Lower lobe of right lung (tissue), 2 donors: ENCODE measurements at regions not wholly inside any gene's neighbourhood (a gene's known extent, or its start where the extent isn't known, plus 50 kb on each side); places are given as distances from the start of the nearest gene placed in this dataset.
"Not testable (repeated sequence)": the region's sequence is repeated elsewhere in the genome, so short reads cannot be mapped to it uniquely, and the experiment has no call there.

Source experiments
- ATAC-seq, 2 donors: fragments of 200-7000 bp; cut with Tn5 transposase; one replicate each; pipeline ENCODE4 v1.9.1; 2020 to 2022; ENCODE audit warnings: mild to moderate bottlenecking in 2 of 2, moderate library complexity in 2 of 2
- DNase-seq: peaks from one replicate; pipeline ENCODE4 v3.0.0-alpha.2; 2020
- H3K27ac ChIP-seq: fragments of 200-600 bp; one replicate; pipeline ENCODE4 v1.8.0; 2022
- H3K27me3 ChIP-seq: fragments of 200-600 bp; one replicate; pipeline ENCODE4 v1.8.0; 2022; ENCODE audit warnings: low read depth
- H3K36me3 ChIP-seq: fragments of 200-600 bp; one replicate; pipeline ENCODE4 v1.8.0; 2022; ENCODE audit warnings: mild to moderate bottlenecking
- H3K4me1 ChIP-seq: fragments of 200-600 bp; one replicate; pipeline ENCODE4 v1.8.0; 2022
- H3K4me3 ChIP-seq: fragments of 200-600 bp; one replicate; pipeline ENCODE4 v1.8.0; 2022; ENCODE audit warnings: mild to moderate bottlenecking
- H3K9me3 ChIP-seq: fragments of 200-600 bp; one replicate; pipeline ENCODE4 v1.8.0; 2022
- CTCF ChIP-seq: fragments of 200-600 bp; IDR thresholded peaks from one replicate; pipeline ENCODE4 v1.8.0; 2022; ENCODE audit warnings: antibody characterized with exemption, mild to moderate bottlenecking
- intact Hi-C: fragments of 100-400 bp; cut with DNase I; formaldehyde crosslinking; loops from one replicate; pipeline ENCODE4 v1.11.0; 2022
- donor health status: DM: no; HTN: yes; CAD: no; lungs with severe emphysema.

- TF ChIP-seq CTCF: no peak
- no peak for ATAC-seq
- intact Hi-C loops: no loop called here
Observed at GRCh38 chr2:67585400-67585799, 188.3 kb downstream of the ETAA1 start.

GRCh38 chr2:67589121-67589520, 192.0 kb downstream of the ETAA1 start:
- H3K4me3 ChIP-seq, DNase-seq, ATAC-seq, H3K27me3 ChIP-seq, intact Hi-C loops, H3K4me1 ChIP-seq, H3K36me3 ChIP-seq, H3K27ac ChIP-seq: not testable (repeated sequence)
- H3K9me3 ChIP-seq: peaks cover 12% of the 10 kb centered on the region

More at GRCh38 chr2:67585400-67585799, 188.3 kb downstream of the ETAA1 start:
- Histone ChIP-seq H3K27me3 (no peaks in the 10 kb centered on the region), H3K4me1 (no peaks in the 10 kb centered on the region), H3K36me3 (no peaks in the 10 kb centered on the region), H3K27ac (no peak overlapping the region), H3K9me3 (peaks cover 23% of the 10 kb centered on the region), H3K4me3 (no peak overlapping the region)
- DNase-seq: no peak

DNA sequence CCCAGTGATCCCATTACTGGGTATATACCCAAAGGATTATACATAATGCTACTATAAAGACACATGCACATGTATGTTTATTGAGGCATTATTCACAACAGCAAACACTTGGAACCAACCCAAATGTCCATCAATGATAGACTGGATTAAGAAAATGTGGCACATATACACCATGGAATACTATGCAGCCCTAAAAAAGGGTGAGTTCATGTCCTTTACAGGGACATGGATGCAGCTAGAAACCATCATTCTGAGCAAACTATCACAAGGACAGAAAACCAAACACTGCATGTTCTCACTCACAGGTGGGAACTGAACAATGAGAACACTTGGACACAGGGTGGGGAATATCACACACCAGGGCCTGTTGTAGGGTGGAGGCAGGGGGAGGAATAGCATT, 197.4 kb downstream of the ETAA1 start:
- H3K27ac ChIP-seq, H3K4me1 ChIP-seq, H3K27me3 ChIP-seq, intact Hi-C loops, ATAC-seq, H3K36me3 ChIP-seq, H3K4me3 ChIP-seq, DNase-seq: not testable (repeated sequence)
- H3K9me3 ChIP-seq: peaks cover 14% of the 10 kb centered on the region

DNA sequence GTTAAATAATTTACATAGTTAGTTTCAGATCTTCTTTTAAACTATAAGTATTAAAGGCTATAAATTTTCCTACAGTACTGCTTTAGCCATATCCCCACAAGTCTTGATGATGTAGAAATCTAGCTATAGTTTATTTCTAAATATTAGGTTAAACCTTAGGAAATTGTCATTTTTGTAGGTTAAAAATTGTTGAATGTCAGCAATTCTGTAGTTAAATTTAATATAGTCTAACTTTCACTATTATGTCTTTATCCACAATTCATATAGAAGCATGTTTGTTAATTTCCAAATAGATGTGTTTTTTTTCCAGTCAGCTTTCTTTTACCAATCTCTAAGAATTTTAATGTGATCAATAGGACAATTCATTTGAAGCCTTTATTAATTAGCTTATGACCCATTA, 199.7 kb downstream of the ETAA1 start:
- H3K4me1 ChIP-seq: no peaks in the 10 kb centered on the region
- H3K4me3 ChIP-seq: no peak overlapping the region
- no peak overlapping the region for H3K27ac ChIP-seq
- peaks cover 14% of the 10 kb centered on the region for H3K9me3 ChIP-seq
- DNase-seq: no peak
- no peak for TF ChIP-seq CTCF
- intact Hi-C loops: no loop called here
- no peak for ATAC-seq
- no peaks in the 10 kb centered on the region for H3K27me3 ChIP-seq
- H3K36me3 ChIP-seq: no peaks in the 10 kb centered on the region

DNA sequence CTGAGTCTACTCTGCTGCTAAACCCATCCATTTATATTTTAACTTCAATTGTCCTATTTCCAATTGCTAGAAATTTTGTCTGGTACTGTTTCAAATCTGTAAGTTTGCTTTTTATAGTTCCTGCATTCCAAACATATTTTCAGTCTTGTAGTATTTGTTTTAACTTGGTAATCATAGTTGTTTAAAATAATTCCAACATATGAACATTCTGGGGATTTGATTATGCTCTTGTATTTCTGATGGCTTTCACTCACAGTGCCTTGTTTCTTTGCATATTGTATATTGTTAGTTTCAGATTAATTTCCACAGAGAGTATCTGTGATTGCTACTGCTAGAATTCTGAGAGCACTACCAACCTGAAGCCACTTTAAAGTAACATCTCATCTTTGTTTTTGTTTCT, 202.4 kb downstream of the ETAA1 start:
- DNase-seq: no peak
- Histone ChIP-seq H3K4me1 (no peaks in the 10 kb centered on the region), H3K36me3 (no peaks in the 10 kb centered on the region), H3K27me3 (no peaks in the 10 kb centered on the region), H3K9me3 (peaks cover 10% of the 10 kb centered on the region), H3K27ac (no peak overlapping the region), H3K4me3 (no peak overlapping the region)
- no peak for ATAC-seq
- TF ChIP-seq CTCF: no peak
- intact Hi-C loops: no loop called here

- Histone ChIP-seq H3K9me3 (peaks cover 10% of the 10 kb centered on the region), H3K27ac (no peak overlapping the region), H3K27me3 (no peaks in the 10 kb centered on the region), H3K4me3 (no peak overlapping the region), H3K36me3 (no peaks in the 10 kb centered on the region), H3K4me1 (no peaks in the 10 kb centered on the region)
- no peak for TF ChIP-seq CTCF
- ATAC-seq (no peak), DNase-seq (no peak)
- intact Hi-C loops: no loop called here
Observed at GRCh38 chr2:67600222-67600871, 203.2 kb downstream of the ETAA1 start.

DNA sequence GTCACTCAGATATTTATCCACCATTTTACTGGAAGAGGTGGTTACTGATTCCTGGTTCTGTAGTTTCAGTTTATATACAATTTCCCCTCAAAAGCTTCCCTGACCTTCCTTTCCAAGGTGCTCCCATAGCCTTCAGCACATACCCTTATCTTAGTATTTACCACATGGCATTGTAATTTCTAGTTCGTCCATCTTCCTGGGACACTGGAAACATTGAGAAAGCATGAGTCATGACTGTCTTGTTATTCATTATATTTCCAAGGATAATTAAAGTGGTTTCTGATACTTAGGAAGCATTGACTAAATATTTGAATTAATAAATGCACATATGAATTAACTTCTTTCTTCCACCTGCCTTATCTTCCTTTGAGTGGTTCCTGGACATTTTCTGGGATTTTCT, 203.8 kb downstream of the ETAA1 start:
- no peak for TF ChIP-seq CTCF
- ATAC-seq (no peak), DNase-seq (no peak)
- no peaks in the 10 kb centered on the region for H3K4me1 ChIP-seq
- no peak overlapping the region for H3K4me3 ChIP-seq
- peaks cover 10% of the 10 kb centered on the region for H3K9me3 ChIP-seq
- no peaks in the 10 kb centered on the region for H3K36me3 ChIP-seq
- intact Hi-C loops: no loop called here
- H3K27me3 ChIP-seq: no peaks in the 10 kb centered on the region
- no peak overlapping the region for H3K27ac ChIP-seq
